Keratinocyte (primary cell): ENCODE measurements at regions not wholly inside any gene's neighbourhood (a gene's known extent, or its start where the extent isn't known, plus 50 kb on each side); places are given as distances from the start of the nearest gene placed in this dataset.

ENCODE experiments used
- DNase-seq: peaks from one replicate; pipeline ENCODE4 v3.0.0-alpha.2; 2011; ENCODE audit warnings: low read depth, missing footprints, low spot score
- FAIRE-seq: peaks from 2 replicates; lab custom pipeline; 2011; peaks lifted over from hg19 to GRCh38; lab: Jason Lieb, UNC
- H2AFZ ChIP-seq: 2 replicates; pipeline ENCODE4 v1.6.0; 2012; ENCODE audit warnings: low read length, control low read depth, inconsistent platforms; ENCODE audit not compliant: control insufficient read depth
- H3K27ac ChIP-seq: 2 replicates; pipeline ENCODE4 v1.5.1; 2011; ENCODE audit warnings: low read length; ENCODE audit not compliant: control insufficient read depth, insufficient read depth
- H3K27me3 ChIP-seq: 3 replicates; pipeline ENCODE4 v1.6.0; 2011; ENCODE audit warnings: low read length; ENCODE audit not compliant: control insufficient read depth, insufficient read depth; ENCODE audit errors: extremely low read depth
- H3K36me3 ChIP-seq, 2 experiments: 2 replicates in 1 of 2; 3 replicates in 1 of 2; pipeline ENCODE4 v1.5.1; 2011; ENCODE audit warnings: low read length in 2 of 2, mild to moderate bottlenecking in 1 of 2; ENCODE audit not compliant: control insufficient read depth in 2 of 2, insufficient read depth in 2 of 2; ENCODE audit errors: extremely low read depth in 1 of 2
- H3K4me1 ChIP-seq: 3 replicates; pipeline ENCODE4 v1.5.1; 2011; ENCODE audit warnings: low read length; ENCODE audit not compliant: control insufficient read depth, insufficient read depth; ENCODE audit errors: extremely low read depth
- H3K4me2 ChIP-seq: 3 replicates; pipeline ENCODE4 v1.6.0; 2011; ENCODE audit warnings: low read depth, low read length; ENCODE audit not compliant: control insufficient read depth, insufficient read depth; ENCODE audit errors: extremely low read depth
- H3K4me3 ChIP-seq, 3 experiments: fragments of 200-600 bp in 1 of 3; sonication (generic) in 1 of 3; 2 replicates in 2 of 3; 3 replicates in 1 of 3; pipeline ENCODE4 v1.5.1; 2011 to 2016; ENCODE audit warnings: low read length in 3 of 3, mild to moderate bottlenecking in 3 of 3, control low read depth in 2 of 3, inconsistent platforms in 1 of 3, low read depth in 1 of 3, mixed read lengths in 1 of 3, mixed run types in 1 of 3, moderate library complexity in 1 of 3; ENCODE audit not compliant: control insufficient read depth in 2 of 3, insufficient read depth in 2 of 3; ENCODE audit errors: extremely low read depth in 1 of 3
- H3K79me2 ChIP-seq: 2 replicates; pipeline ENCODE4 v1.6.0; 2012; ENCODE audit warnings: low read length; ENCODE audit not compliant: control insufficient read depth, insufficient read depth
- H3K9ac ChIP-seq: 3 replicates; pipeline ENCODE4 v1.6.0; 2011; ENCODE audit warnings: low read length; ENCODE audit not compliant: control insufficient read depth, insufficient read depth; ENCODE audit errors: extremely low read depth
- H3K9me1 ChIP-seq: 3 replicates; pipeline ENCODE4 v1.6.0; 2011; ENCODE audit warnings: low read length; ENCODE audit not compliant: control insufficient read depth, insufficient read depth; ENCODE audit errors: extremely low read depth
- H3K9me3 ChIP-seq: 2 replicates; pipeline ENCODE4 v1.5.1; 2012; ENCODE audit warnings: low read depth, low read length; ENCODE audit not compliant: control insufficient read depth
- H4K20me1 ChIP-seq: 3 replicates; pipeline ENCODE4 v1.6.0; 2011; ENCODE audit warnings: low read length; ENCODE audit not compliant: control insufficient read depth, insufficient read depth; ENCODE audit errors: extremely low read depth
- EZH2 ChIP-seq: IDR thresholded peaks from one replicate; pipeline ENCODE4 v1.6.1; 2012; ENCODE audit warnings: inconsistent platforms, mild to moderate bottlenecking, low read length, moderate library complexity
- dilution Hi-C: fragments of 300-500 bp; cut with MboI; formaldehyde crosslinking; loops from one replicate; pipeline ENCODE4 v1.7.0; 2020; ENCODE audit warnings: low sequenced_read_pairs; ENCODE audit not compliant: extremely low pct_ligation_motif_present
- TF ChIP-seq, protein P1 (sequence below), 3 experiments: IDR thresholded peaks in 1 of 3; conservative IDR thresholded peaks in 1 of 3; optimal IDR thresholded peaks in 1 of 3; 2 replicates in 2 of 3; 3 replicates in 1 of 3; pipeline versions ENCODE3 to v1.5.1; 2011; ENCODE audit warnings: low read length in 3 of 3, mild to moderate bottlenecking in 3 of 3, moderate library complexity in 2 of 3, control low read depth in 1 of 3, inconsistent platforms in 1 of 3; ENCODE audit not compliant: insufficient read depth in 2 of 3; ENCODE audit errors: extremely low read depth in 1 of 3

DNA sequence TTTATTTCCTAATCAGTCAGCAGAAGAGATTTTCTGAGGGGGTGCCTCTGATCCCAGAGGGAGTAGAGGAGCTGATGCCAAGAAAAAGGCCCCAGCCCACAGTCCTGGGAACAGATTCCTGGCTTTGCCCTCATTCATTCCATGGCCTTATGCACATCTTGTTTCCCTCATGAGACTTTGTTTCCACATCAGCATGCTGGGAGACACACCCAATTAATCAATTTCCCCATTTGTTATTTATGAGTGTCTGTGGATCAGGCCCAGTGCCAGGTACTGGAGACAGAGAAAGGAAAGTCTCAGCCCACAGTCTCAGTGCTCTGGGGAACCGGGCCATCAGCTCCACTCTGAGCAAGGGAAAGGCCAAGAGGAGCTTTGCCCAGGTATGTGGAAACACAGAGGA lies 496.2 kb upstream of the ZMIZ1 start:
- Histone ChIP-seq H3K4me2 (no peak overlapping the region), H3K9ac (no peak overlapping the region), H3K79me2 (no peaks in the 10 kb centered on the region), H3K27ac (no peak overlapping the region), H2AFZ (no peak overlapping the region), H3K36me3 (no peaks in the 10 kb centered on the region), H3K4me1 (no peaks in the 10 kb centered on the region), H3K27me3 (peaks cover 4% of the 10 kb centered on the region), H3K4me3 (no peak overlapping the region), H4K20me1 (no peaks in the 10 kb centered on the region), H3K9me3 (no peaks in the 10 kb centered on the region), H3K9me1 (no peaks in the 10 kb centered on the region)
- TF ChIP-seq, protein P1, sequence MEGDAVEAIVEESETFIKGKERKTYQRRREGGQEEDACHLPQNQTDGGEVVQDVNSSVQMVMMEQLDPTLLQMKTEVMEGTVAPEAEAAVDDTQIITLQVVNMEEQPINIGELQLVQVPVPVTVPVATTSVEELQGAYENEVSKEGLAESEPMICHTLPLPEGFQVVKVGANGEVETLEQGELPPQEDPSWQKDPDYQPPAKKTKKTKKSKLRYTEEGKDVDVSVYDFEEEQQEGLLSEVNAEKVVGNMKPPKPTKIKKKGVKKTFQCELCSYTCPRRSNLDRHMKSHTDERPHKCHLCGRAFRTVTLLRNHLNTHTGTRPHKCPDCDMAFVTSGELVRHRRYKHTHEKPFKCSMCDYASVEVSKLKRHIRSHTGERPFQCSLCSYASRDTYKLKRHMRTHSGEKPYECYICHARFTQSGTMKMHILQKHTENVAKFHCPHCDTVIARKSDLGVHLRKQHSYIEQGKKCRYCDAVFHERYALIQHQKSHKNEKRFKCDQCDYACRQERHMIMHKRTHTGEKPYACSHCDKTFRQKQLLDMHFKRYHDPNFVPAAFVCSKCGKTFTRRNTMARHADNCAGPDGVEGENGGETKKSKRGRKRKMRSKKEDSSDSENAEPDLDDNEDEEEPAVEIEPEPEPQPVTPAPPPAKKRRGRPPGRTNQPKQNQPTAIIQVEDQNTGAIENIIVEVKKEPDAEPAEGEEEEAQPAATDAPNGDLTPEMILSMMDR (optimal IDR thresholded peaks at IDR 0.05 in 1 of 3, IDR thresholded peaks at IDR 0.05 in 1 of 3, conservative IDR thresholded peaks at IDR 0.05 in 1 of 3; ENCODE audit: extremely low read depth in 1 of 3, insufficient read depth in 2 of 3, low read length in 3 of 3), result no peak
- no peak for TF ChIP-seq EZH2
- dilution Hi-C loops, result no loop called here
- no peak for DNase-seq
- no peak for FAIRE-seq

DNA sequence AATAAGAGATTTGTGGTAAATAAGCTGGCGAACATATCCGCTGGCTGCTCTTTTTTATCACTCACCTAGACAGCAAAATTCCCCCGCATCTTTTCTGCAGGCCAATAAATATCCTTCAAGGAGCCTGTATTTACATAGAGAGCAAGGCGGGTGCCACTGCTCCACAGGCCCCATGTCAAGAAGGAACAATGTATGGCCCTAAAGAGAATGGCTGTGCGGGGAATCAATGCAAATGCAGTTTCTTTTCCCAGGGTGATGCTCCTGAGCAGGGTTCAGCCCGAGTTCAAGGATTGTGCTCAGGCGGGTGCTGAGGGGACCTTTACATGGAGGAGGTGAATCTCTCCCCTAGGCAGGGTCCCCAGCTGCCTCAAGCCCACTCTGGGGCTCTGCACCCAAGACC lies 494.2 kb upstream of the ZMIZ1 start:
- no peak overlapping the region for H3K27ac ChIP-seq
- DNase-seq (no peak), FAIRE-seq (no peak)
- peaks cover 2% of the 10 kb centered on the region for H3K27me3 ChIP-seq
- H3K9ac ChIP-seq, result no peak overlapping the region
- dilution Hi-C loops, result no loop called here
- H3K4me1 ChIP-seq, result no peaks in the 10 kb centered on the region
- TF ChIP-seq, protein P1 (optimal IDR thresholded peaks at IDR 0.05 in 1 of 3, IDR thresholded peaks at IDR 0.05 in 1 of 3, conservative IDR thresholded peaks at IDR 0.05 in 1 of 3; ENCODE audit: extremely low read depth in 1 of 3, insufficient read depth in 2 of 3, low read length in 3 of 3), result no peak
- no peak for TF ChIP-seq EZH2
- no peaks in the 10 kb centered on the region for H3K9me1 ChIP-seq
- no peaks in the 10 kb centered on the region for H4K20me1 ChIP-seq
- no peaks in the 10 kb centered on the region for H3K79me2 ChIP-seq
- no peak overlapping the region for H3K4me2 ChIP-seq
- no peaks in the 10 kb centered on the region for H3K9me3 ChIP-seq
- H3K4me3 ChIP-seq, result no peak overlapping the region
- no peaks in the 10 kb centered on the region for H3K36me3 ChIP-seq
- no peak overlapping the region for H2AFZ ChIP-seq
